Endothelial cell of umbilical vein (primary cell): ENCODE measurements at regions not wholly inside any gene's neighbourhood (a gene's known extent, or its start where the extent isn't known, plus 50 kb on each side); places are given as distances from the start of the nearest gene placed in this dataset.

Experiments used
- BruUV-seq: library from RNA; stranded (reverse); fragments of 400-500 nt; replicated peaks from 2 replicates; lab custom pipeline; 2021; lab: Mats Ljungman, UMichigan
- CTCF ChIA-PET: fragments of 300-600, 350-600 bp; sonication (Branson Sonifier 250); formaldehyde crosslinking; loops from one replicate; lab custom pipeline; 2021; ENCODE audit warnings: antibody characterized with exemption, inconsistent platforms; lab: Charles Lee
- POLR2A ChIA-PET: fragments of 300-600, 350-600 bp; sonication (Branson Sonifier 250); formaldehyde crosslinking; loops from one replicate; lab custom pipeline; 2021; ENCODE audit warnings: antibody characterized with exemption, inconsistent platforms; lab: Charles Lee
- DNase-seq: peaks from one replicate; pipeline ENCODE4 v3.0.0-alpha.2; 2011; ENCODE audit warnings: low read depth, low spot score
- FAIRE-seq: peaks from 2 replicates; lab custom pipeline; 2011; peaks lifted over from hg19 to GRCh38; lab: Jason Lieb, UNC
- H2AFZ ChIP-seq: 2 replicates; pipeline ENCODE4 v1.6.0; 2012; ENCODE audit warnings: low read depth, low read length, control low read depth, inconsistent platforms
- H3K27ac ChIP-seq: 2 replicates; pipeline ENCODE4 v1.5.1; 2011; ENCODE audit warnings: low read depth, mild to moderate bottlenecking, control low read depth, low read length, moderate library complexity; ENCODE audit not compliant: insufficient read depth
- H3K27me3 ChIP-seq, 2 experiments: 2 replicates each; pipeline versions ENCODE4 v1.6.0 to v1.6.1; 2011; ENCODE audit warnings: low read length in 2 of 2, mixed read lengths in 1 of 2; ENCODE audit not compliant: control insufficient read depth in 2 of 2, insufficient read depth in 2 of 2
- H3K36me3 ChIP-seq, 2 experiments: 2 replicates in 1 of 2; 3 replicates in 1 of 2; pipeline ENCODE4 v1.5.1; 2011; ENCODE audit warnings: low read length in 2 of 2, mild to moderate bottlenecking in 1 of 2, moderate library complexity in 1 of 2; ENCODE audit not compliant: control insufficient read depth in 2 of 2, insufficient read depth in 2 of 2; ENCODE audit errors: extremely low read depth in 1 of 2
- H3K4me1 ChIP-seq: 3 replicates; pipeline ENCODE4 v1.5.1; 2011; ENCODE audit warnings: mild to moderate bottlenecking, low read length; ENCODE audit not compliant: control insufficient read depth, insufficient read depth; ENCODE audit errors: extremely low read depth
- H3K4me2 ChIP-seq: 2 replicates; pipeline ENCODE4 v1.6.1; 2011; ENCODE audit warnings: low read length, control low read depth, mixed read lengths; ENCODE audit not compliant: insufficient read depth
- H3K4me3 ChIP-seq, 3 experiments: fragments of 200-600 bp in 1 of 3; sonication (generic), shearing (Covaris generic) in 1 of 3; replicated peaks in 1 of 3; 2 replicates each; pipeline ENCODE4 v1.5.1; 2011 to 2016; ENCODE audit warnings: control low read depth in 3 of 3, low read length in 3 of 3, mild to moderate bottlenecking in 2 of 3, inconsistent platforms in 1 of 3, low read depth in 1 of 3, moderate library complexity in 1 of 3; ENCODE audit not compliant: insufficient read depth in 1 of 3
- H3K79me2 ChIP-seq: 2 replicates; pipeline ENCODE4 v1.6.0; 2012; ENCODE audit warnings: low read length, inconsistent platforms; ENCODE audit not compliant: control insufficient read depth, insufficient read depth
- H3K9ac ChIP-seq: replicated peaks from 2 replicates; pipeline ENCODE3; 2011; ENCODE audit warnings: low read length, control low read depth; ENCODE audit not compliant: insufficient read depth; ENCODE audit errors: extremely low read depth
- H3K9me1 ChIP-seq: replicated peaks from 3 replicates; pipeline ENCODE4 v1.6.0; 2011; ENCODE audit warnings: mild to moderate bottlenecking, low read length; ENCODE audit not compliant: control insufficient read depth, insufficient read depth; ENCODE audit errors: extremely low read depth
- H3K9me3 ChIP-seq: replicated peaks from 2 replicates; pipeline ENCODE4 v1.5.1; 2012; ENCODE audit warnings: low read length, inconsistent platforms; ENCODE audit not compliant: control insufficient read depth, insufficient read depth
- H4K20me1 ChIP-seq: replicated peaks from 2 replicates; pipeline ENCODE3; 2011; ENCODE audit warnings: mild to moderate bottlenecking, low read length; ENCODE audit not compliant: control insufficient read depth, insufficient read depth; ENCODE audit errors: extremely low read depth
- EZH2 ChIP-seq: IDR thresholded peaks from 2 replicates; pipeline ENCODE4 v1.6.1; 2012; ENCODE audit warnings: borderline replicate concordance, low read depth, mild to moderate bottlenecking, moderate library complexity, low read length, inconsistent platforms; ENCODE audit not compliant: severe bottlenecking
- GATA2 ChIP-seq: IDR thresholded peaks from 2 replicates; pipeline ENCODE4 v1.7.0; 2011; ENCODE audit warnings: low read depth, mild to moderate bottlenecking, moderate library complexity, mixed read lengths, low read length; ENCODE audit not compliant: insufficient read length, insufficient read depth
- JUN ChIP-seq: IDR thresholded peaks from 2 replicates; pipeline ENCODE4 v1.6.1; 2011; ENCODE audit warnings: borderline replicate concordance, low read depth; ENCODE audit not compliant: insufficient read length, insufficient read depth
- MAX ChIP-seq: IDR thresholded peaks from 2 replicates; pipeline ENCODE4 v1.6.1; 2011; ENCODE audit not compliant: insufficient read depth, insufficient read length
- MYC ChIP-seq: IDR thresholded peaks from one replicate; pipeline ENCODE4 v1.6.1; 2011; ENCODE audit warnings: mild to moderate bottlenecking, low read depth, low read length
- POLR2A ChIP-seq: IDR thresholded peaks from 2 replicates; pipeline ENCODE4 v1.6.1; 2012; ENCODE audit warnings: low read depth, mild to moderate bottlenecking, control low read depth, low read length
- POLR2AphosphoS5 ChIP-seq: IDR thresholded peaks from 2 replicates; pipeline ENCODE4 v1.6.1; 2012; ENCODE audit warnings: low read depth, mild to moderate bottlenecking, control low read depth, low read length, moderate library complexity; ENCODE audit not compliant: insufficient read depth
- dilution Hi-C: fragments of 300-500 bp; cut with MboI; formaldehyde crosslinking; loops from one replicate; pipeline ENCODE4 v1.15.0; 2019; ENCODE audit warnings: low sequenced_read_pairs; ENCODE audit not compliant: extremely low pct_ligation_motif_present
- intact Hi-C: fragments of 100-400 bp; cut with micrococcal nuclease; formaldehyde crosslinking; loops from one replicate; pipeline ENCODE4 v1.10.0; 2022
- TF ChIP-seq, protein P1 (sequence below), 2 donors: IDR thresholded peaks; 1 replicate in 1 of 2; 2 replicates in 1 of 2; pipeline ENCODE4 v1.5.1; 2011; ENCODE audit warnings: low read length in 2 of 2, mild to moderate bottlenecking in 2 of 2, moderate library complexity in 2 of 2, control low read depth in 1 of 2, inconsistent platforms in 1 of 2, low read depth in 1 of 2; ENCODE audit not compliant: insufficient read depth in 1 of 2; ENCODE audit errors: extremely low read depth in 1 of 2

DNA sequence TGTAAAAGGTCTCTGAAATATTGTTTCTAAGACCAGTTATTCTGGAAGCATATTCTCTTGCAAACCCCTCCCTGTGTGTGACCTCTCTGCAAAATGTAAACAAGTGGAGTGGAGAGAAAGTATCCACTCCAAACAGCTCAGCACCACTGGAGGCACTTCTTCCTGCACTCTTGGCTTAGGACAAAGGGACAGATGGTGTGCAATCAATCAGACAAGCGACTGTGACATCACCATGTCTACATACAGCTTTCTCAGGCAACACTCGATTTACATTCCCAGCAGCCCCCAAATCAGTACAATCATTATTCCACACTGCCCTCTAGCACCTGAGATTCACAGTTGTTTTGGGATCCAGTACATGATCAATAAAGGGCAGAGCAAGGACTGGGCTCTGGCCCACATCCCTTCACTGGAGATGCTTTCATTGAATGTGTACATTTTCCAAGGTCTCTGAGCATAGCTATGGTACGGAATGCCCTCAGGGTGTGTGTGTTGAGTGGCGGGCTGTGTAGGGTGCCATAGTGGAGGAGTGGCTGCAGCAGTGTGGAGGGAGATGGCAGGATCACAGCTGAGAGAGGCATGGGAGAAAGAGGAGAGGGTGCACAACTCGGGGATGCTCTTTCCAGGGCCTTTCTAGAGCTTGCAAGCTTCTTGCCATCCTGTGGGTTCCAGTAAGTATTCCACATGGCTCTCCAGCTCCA lies 311.8 kb upstream of the ST6GAL2 start:
- DNase-seq (no peak), FAIRE-seq (no peak)
- Histone ChIP-seq H3K27me3 (no peaks in the 10 kb centered on the region), H3K4me3 (no peak overlapping the region), H3K9ac (no peak overlapping the region), H4K20me1 (no peaks in the 10 kb centered on the region), H3K79me2 (no peaks in the 10 kb centered on the region), H3K4me1 (no peaks in the 10 kb centered on the region), H3K9me3 (peaks cover 8% of the 10 kb centered on the region), H3K4me2 (no peak overlapping the region), H3K9me1 (no peaks in the 10 kb centered on the region), H3K36me3 (no peaks in the 10 kb centered on the region), H2AFZ (no peak overlapping the region), H3K27ac (no peak overlapping the region)
- intact Hi-C loops (no loop called here), dilution Hi-C loops (no loop called here)
- POLR2A ChIA-PET, result no interaction called here
- BruUV-seq, result no TSS peak
- TF ChIP-seq GATA2 (no peak), MYC (no peak), EZH2 (no peak), POLR2A (no peak)
- CTCF ChIA-PET, result no interaction called here

DNA sequence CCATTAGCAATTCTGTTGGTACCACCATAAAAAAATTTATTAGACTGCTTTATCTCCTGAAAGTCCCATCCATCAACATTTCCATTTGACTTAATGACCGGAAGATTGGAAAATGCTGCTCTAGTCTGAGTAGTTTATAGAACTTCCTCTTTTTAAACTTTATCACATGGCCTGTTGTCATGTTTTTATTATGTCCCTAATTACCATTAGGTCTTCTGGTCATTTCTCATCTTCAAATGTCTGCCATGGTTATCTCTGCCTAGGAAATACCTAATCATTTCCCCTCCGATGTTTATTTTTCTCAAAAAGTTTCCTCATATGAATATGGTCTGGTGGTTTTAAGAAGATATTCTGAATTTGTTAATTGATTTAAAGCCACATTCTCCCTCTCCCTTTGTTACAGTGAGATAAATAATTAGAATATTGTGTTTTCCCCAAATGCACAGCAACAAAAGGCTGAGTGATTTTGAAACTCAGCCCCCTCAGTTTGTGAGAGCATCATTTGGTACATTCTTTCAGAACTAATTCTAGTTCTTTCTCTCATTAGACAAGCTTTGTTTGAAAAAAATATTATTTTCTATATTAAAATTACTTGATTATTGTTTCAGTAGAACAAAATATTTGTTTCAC lies 317.1 kb upstream of the ST6GAL2 start:
- no peaks in the 10 kb centered on the region for H3K36me3 ChIP-seq
- TF ChIP-seq, protein P1, sequence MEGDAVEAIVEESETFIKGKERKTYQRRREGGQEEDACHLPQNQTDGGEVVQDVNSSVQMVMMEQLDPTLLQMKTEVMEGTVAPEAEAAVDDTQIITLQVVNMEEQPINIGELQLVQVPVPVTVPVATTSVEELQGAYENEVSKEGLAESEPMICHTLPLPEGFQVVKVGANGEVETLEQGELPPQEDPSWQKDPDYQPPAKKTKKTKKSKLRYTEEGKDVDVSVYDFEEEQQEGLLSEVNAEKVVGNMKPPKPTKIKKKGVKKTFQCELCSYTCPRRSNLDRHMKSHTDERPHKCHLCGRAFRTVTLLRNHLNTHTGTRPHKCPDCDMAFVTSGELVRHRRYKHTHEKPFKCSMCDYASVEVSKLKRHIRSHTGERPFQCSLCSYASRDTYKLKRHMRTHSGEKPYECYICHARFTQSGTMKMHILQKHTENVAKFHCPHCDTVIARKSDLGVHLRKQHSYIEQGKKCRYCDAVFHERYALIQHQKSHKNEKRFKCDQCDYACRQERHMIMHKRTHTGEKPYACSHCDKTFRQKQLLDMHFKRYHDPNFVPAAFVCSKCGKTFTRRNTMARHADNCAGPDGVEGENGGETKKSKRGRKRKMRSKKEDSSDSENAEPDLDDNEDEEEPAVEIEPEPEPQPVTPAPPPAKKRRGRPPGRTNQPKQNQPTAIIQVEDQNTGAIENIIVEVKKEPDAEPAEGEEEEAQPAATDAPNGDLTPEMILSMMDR (IDR thresholded peaks at IDR 0.05; ENCODE audit: extremely low read depth in 1 of 2, insufficient read depth in 1 of 2, low read depth in 1 of 2, low read length in 2 of 2), result no peak
- TF ChIP-seq JUN (no peak), EZH2 (no peak), POLR2AphosphoS5 (no peak), MAX (no peak), GATA2 (no peak)
- DNase-seq (no peak), FAIRE-seq (no peak)
- no peaks in the 10 kb centered on the region for H3K79me2 ChIP-seq
- dilution Hi-C loops (no loop called here), intact Hi-C loops (no loop called here)
- ChIA-PET CTCF (no interaction called here), POLR2A (no interaction called here)
- H3K27ac ChIP-seq, result no peak overlapping the region
- no TSS peak for BruUV-seq
- no peak overlapping the region for H2AFZ ChIP-seq
- H3K9me1 ChIP-seq, result no peaks in the 10 kb centered on the region
- no peaks in the 10 kb centered on the region for H4K20me1 ChIP-seq
- no peaks in the 10 kb centered on the region for H3K27me3 ChIP-seq
- H3K4me2 ChIP-seq, result no peak overlapping the region
- peaks cover 5% of the 10 kb centered on the region for H3K9me3 ChIP-seq
- H3K9ac ChIP-seq, result no peak overlapping the region
- no peak overlapping the region for H3K4me3 ChIP-seq
- no peaks in the 10 kb centered on the region for H3K4me1 ChIP-seq
